NOMO-1 (cell line): ENCODE measurements at regions not wholly inside any gene's neighbourhood (a gene's known extent, or its start where the extent isn't known, plus 50 kb on each side); places are given as distances from the start of the nearest gene placed in this dataset.

ENCODE experiments used
- DNase-seq, 2 experiments: peaks; one replicate each; lab custom pipeline; 2025; ENCODE audit not compliant: unreplicated experiment in 2 of 2; lab: John Stamatoyannopoulos, UW

DNA sequence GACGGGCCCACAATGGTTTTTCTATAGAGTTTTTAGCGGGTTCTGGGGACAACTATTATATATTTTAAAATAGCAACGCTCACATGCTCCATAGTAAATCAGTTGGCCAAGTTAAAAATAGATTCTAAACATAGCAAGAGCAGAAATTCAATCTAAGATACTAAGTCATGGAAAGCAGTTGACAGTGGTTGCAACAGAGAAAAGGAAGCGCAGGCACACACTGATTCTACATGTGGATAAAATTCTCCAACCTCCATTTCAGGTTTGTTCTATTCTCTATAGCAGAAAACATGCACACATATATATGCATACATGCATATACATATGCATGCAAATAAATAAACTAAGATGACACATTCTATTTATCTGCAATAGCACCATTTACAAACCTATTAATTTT lies 89.6 kb upstream of the HNRNPU start:
- peak; percentile 81 to 83 for DNase-seq

DNA sequence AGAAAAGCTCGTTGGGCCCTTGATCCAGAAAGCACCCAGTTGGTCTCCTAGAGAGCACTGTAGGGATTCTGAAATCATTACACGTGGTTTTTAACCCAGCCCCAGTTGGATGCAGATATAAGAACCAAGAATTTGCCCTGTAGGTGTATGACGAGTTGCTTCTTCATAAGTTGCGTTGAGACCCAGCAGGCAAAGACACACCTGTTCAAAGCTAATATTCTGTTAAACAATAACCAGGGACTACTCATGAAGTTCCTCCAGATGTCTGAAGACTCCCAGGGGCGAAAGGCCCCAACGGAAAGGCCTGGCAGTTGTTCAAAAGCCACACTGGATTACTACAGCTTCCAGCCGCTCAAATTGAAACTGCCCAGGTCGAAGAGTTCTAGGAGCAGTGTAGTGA lies 88.6 kb upstream of the HNRNPU start:
- peak; percentile 68 to 69 for DNase-seq

GRCh38 chr1:244952280-244952933 lies 88.1 kb upstream of the HNRNPU start:
- peak; percentile 53 to 77 for DNase-seq

GRCh38 chr1:244948416-244948815 lies 84.1 kb upstream of the HNRNPU start:
- DNase-seq = no peak

- DNase-seq = peak; percentile 22 to 92
Observed at GRCh38 chr1:244945109-244945671, 80.8 kb upstream of the HNRNPU start.

GRCh38 chr1:244941121-244941520 lies 76.8 kb upstream of the HNRNPU start:
- no peak for DNase-seq

DNA sequence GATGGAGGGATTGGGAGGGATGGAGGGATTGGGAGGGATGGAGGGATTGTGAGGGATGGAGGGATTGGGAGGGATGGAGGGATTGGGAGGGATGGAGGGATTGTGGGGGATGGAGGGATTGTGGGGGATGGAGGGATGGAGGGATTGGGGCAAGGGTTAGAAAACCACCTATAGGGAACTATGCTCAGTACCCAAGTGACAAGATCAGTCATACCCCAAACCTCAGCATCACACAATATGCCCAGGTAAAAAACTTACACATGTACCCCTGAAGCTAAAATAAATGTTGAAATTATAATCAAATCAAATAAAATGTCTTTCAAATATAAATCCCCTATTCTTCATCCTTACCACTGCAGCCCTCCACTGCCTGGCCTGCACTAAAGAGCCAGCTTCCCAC lies 72.8 kb upstream of the HNRNPU start:
- DNase-seq = no peak

GRCh38 chr1:244920911-244921761 lies 56.8 kb upstream of the HNRNPU start:
- peak; percentile 91 to 99 for DNase-seq

DNA sequence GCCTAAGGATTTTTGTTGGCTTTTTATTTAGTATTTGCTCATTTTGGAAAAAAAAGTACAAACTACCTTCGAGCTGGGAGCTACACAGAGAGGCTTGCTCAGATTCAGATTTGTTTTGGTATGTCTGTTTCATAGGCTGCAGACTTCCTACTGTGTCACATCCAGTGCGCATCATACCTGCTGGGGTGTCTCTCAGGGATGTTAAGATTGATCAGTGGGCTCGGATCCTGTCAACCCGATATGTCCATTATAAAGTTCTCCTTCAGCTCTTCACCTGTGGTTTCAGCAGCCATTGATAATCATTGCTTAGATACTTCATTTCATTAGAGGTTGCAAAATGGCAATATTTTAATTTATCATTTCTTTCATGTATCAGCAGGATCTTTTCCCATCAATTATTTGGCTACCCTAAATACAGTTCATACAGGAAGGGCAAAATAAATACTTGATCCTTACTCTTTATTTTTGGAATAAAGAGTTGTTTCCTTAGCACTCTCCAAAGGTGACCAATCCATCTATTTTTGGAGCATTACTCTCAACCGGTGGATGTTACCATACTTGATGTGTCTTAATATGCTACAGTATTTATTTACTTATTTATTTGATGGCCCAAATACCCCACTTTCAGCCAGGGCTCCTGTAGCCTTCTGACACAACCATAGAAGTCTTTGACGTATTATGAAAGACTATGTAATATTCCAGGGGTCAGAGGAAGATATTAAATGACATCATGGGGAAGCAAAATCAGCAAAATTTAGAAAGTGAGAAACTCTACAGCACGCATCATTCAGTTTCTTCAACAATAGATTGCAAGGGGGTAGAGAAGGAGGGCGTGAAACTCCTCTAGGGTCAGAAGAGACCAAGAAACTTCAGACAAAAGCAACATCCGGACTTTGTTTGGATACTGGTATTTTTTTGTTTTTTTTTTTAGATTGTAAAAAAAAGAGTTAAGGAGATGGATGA lies 55.3 kb upstream of the HNRNPU start:
- DNase-seq = peak in 1 of 2 experiments; percentile 35

DNA sequence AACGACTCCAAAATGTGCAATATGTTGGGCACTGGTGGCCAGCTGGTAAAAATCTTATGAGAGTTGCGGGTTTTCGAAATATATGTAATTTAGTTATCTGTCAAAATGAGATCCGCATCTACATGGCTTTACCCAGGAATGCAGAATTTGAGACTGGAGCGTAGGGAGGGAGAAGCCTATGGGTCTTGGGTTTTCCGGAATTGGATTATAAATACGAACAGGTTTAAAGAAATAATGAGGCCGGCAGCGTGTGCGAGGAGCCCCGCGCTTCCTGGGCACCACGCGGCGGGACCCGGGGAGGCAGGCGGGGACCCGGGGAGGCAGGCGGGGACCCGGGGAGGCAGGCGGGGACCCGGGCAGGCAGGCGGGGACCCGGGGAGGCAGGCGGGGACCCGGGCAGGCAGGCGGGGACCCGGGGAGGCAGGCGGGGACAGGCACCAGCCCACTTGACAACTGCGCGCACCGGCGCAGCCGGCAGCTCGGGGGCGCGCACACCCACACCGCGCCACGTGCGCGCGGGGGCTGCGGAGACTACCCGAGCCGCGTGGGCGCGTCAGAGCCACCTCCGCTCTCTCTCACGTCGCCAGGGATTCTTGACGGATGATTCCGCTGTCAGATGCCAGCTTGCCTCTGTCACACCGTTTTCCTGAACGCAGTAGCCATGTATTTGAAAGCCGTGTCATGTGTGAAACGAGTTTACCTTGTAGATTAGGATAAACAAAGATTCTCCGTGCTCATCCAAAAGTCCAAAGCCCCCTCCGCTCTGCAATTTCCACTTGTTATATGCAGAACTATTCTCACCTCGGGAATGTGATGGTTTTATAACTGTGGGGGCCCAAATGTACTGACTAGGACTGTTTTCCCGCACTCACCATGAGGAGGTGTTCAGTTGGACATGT lies 54.3 kb upstream of the HNRNPU start:
- DNase-seq = peak; percentile 55 to 75

DNA sequence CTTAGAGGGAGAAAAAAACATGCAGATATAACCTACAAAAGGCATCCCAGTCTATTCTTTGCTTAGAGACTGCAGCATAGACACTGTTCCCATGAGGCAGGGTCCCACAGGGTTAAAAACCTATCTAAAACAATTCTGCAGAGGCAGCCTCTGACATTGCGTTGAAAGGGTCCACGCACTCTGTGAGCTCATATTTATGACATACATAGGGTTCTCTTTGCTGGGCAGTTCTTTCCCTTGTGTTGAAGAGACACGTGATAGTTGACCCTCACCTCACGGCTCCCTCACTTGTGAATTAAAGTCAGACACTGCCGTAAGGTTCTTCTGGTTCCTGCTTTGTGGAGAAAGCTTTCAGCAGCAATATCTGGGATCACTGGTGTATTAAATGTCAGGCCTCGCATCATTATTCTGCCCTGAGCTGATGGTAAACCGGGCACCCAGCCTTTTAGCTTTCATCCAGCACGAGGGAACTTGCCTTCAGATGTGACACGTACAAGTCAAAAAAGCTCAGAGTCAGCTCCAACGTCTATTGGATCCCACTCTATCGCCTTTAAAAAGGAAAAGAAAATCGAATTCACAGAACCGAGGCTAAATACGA lies 52.8 kb upstream of the HNRNPU start:
- DNase-seq = no peak

GRCh38 chr1:244915736-244916135 lies 51.4 kb upstream of the HNRNPU start:
- DNase-seq = no peak

- no peak for DNase-seq
Observed at GRCh38 chr1:244914761-244915160, 50.4 kb upstream of the HNRNPU start.
